GM18517 (cell line): ENCODE measurements at regions not wholly inside any gene's neighbourhood (a gene's known extent, or its start where the extent isn't known, plus 50 kb on each side); places are given as distances from the start of the nearest gene placed in this dataset.
"Not testable (repeated sequence)": the region's sequence is repeated elsewhere in the genome, so short reads cannot be mapped to it uniquely, and the experiment has no call there.

Experiments used
- ATAC-seq: cut with Tn5 transposase; IDR thresholded peaks from one replicate; pipeline ENCODE4 v1.9.1; 2021; ENCODE audit warnings: mild to moderate bottlenecking, moderate library complexity; ENCODE audit not compliant: unreplicated experiment

GRCh38 chr10:33867199-33867789, 532.8 kb upstream of the NRP1 start:
- ATAC-seq: not testable (repeated sequence)

GRCh38 chr10:33863352-33863751, 528.9 kb upstream of the NRP1 start:
- no peak for ATAC-seq

GRCh38 chr10:33862536-33863105, 528.2 kb upstream of the NRP1 start:
- ATAC-seq: no peak

GRCh38 chr10:33861833-33862232, 527.4 kb upstream of the NRP1 start:
- no peak for ATAC-seq

- ATAC-seq: no peak
These were observed 526.7 kb upstream of the NRP1 start for GRCh38 chr10:33861016-33861704.

- ATAC-seq: no peak
These were observed 526.1 kb upstream of the NRP1 start for GRCh38 chr10:33860552-33860951.

- ATAC-seq: no peak
These were observed 525.0 kb upstream of the NRP1 start for GRCh38 chr10:33859319-33860022.

- no peak for ATAC-seq
These were observed 523.9 kb upstream of the NRP1 start for GRCh38 chr10:33858326-33858725.

- not testable (repeated sequence) for ATAC-seq
These were observed 518.8 kb upstream of the NRP1 start for GRCh38 chr10:33853221-33853620.

DNA sequence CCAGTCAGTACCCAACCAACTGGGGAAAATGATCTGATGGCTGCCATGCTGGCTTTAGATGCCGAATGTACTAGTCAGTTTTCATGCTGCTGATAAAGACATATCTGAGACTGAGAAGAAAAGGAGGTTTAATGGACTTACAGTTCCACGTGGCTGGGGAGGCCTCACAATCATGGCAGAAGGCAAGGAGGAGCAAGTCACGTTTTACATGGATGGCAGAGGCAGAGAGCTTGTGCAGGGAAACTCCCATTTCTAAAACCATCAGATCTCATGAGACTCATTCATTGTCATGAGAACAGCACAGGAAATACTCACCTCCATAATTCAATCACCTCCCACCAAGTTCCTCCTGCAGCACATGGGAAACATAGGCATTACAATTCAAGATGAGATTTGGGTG, 508.9 kb upstream of the NRP1 start:
- no peak for ATAC-seq

DNA sequence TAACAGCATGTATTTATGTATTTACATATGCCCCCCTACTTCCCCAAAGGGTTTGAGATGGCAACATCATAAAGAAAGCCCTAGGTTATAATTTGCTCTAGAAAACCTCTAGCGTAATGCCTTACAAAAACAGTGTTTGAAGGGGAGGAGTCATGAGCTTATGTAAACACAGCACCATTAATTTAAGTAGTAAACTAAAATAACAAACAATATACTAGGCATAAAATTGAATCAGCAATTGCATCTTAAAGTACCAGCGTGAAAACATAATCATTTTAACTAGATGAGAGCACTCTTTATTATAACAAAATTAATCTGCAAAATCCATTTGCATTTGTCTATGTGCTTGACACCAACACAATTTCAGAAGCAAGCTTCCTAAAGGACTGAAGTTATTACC, 507.2 kb upstream of the NRP1 start:
- no peak for ATAC-seq

DNA sequence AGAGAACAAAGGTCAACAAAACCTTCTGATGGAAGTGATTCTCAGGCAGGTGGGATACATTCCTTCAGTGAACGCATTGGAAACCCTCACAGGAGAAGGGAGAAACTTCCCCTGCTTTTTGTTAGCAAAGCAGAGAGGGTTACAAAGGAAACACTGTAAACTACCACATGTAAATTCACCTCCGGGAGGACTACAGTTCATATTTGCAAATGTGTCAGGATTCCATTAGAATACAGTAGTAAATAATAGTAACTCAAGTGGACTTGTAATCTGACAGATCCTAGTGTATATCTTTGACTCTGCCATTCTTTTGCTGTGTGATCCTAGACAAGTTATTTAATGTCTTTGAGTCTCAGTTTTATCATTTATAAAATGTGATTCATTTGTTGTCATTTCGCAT, 504.3 kb upstream of the NRP1 start:
- no peak for ATAC-seq

DNA sequence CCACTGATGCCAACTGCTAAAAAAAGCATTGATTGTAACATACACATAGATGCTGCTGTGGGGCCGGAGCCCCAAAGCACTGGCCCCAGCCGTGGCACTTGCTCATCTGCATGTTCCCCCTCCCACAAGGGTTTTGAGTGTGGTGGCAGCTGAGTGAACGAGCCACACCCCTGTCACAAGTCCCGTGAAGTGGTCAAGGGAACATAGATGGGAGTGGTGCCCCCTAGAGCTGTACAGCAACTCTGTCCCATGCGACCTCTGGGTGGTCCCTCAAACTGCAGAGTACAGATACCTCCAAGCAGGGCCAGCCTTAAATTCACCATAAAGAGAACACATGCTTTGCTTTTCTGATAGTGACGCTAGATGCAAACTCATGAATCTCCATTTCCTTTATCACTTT, 503.3 kb upstream of the NRP1 start:
- ATAC-seq: no peak

DNA sequence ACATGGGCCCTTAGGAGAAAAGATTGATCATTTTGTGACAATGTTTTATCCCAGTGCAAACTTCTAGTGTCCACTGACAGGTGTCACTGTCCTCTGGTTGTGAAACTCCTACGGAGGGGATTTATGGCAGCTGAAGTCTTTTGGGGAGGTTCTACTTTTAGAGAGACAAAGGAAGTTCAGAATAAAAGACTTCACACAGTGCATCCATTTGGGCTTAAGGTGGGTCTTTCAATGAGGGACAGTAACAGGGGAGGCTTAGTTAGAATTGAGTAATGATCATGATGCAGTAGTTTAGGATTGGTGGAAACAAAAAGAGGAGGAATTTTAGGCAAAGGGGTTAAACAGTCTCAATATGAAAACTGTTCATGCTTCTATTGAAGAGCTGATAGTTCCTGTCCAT, 501.1 kb upstream of the NRP1 start:
- ATAC-seq: no peak

- ATAC-seq: no peak
These were observed 499.1 kb upstream of the NRP1 start for GRCh38 chr10:33833566-33833965.

DNA sequence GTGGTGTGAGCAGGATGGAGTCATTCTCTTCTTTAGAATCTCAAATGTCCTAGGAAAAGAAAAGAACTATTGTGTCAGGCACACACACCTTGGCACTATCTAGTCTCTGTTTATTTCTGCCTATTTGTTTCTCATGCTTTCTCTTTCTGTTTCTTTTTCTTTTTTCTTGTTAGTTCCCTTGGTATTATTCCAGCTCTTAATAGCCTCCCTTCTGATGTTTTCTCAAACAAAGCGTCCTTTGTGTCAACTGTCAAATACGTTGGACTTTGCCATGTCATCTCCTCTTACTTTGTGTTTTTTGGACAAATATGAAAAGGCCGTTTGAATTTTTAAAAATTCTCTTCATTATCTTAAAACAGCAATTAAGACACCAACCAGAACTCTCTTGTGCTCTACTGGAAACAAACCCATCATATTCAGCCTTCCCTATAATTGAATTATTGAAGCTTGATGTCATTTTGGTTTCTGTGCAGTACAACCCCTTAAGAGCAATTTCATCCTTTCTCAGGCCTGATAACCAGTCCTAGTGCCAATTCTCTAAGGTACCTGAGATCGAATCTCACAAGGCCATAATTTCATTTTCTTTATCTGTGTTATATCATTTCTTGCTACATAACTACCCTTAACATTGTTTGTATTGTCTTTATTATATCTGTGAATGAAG, 497.8 kb upstream of the NRP1 start:
- no peak for ATAC-seq

DNA sequence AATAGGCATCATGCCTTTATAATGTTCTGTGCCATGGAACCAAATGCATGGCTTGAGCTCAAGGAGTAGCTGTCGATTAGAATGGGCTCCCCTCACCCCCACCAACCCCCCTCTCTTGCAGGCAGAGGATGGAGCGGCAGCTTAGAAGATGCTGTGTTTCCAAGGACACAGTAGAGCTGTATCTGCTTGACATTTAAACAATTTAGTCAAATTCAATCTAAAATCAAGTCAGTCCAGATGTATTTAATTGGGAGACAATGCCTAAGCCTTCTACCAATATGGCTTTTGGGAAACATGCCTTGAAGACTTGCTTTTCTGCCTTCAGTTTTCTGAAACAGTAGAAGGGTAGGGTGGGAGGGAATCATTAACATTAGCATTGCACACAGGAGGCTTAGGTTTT, 497.1 kb upstream of the NRP1 start:
- no peak for ATAC-seq

GRCh38 chr10:33829899-33830298, 495.4 kb upstream of the NRP1 start:
- ATAC-seq: not testable (repeated sequence)

DNA sequence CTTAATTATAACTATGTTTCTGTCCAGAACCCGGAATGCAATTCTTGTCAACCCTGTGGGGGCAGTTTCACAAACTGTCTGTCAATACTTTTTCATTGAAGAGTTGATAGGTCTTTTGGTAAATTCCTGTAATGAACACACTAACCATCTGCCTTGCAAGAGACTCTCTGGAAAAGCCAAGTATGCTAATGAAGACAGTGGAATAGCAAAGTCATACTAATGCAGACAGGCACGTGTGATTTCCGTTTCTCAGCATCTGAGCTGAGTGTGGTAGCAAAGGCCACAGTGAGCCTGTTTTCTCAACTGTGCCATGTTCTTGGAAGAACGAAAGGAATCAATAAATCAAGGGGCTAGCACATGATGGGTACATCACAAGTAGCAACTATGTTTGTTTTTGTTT, 494.1 kb upstream of the NRP1 start:
- no peak for ATAC-seq

- ATAC-seq: no peak
These were observed 491.7 kb upstream of the NRP1 start for GRCh38 chr10:33826186-33826585.

- no peak for ATAC-seq
These were observed 488.3 kb upstream of the NRP1 start for GRCh38 chr10:33822774-33823173.
